Adrenal gland (tissue), 9 donors: ENCODE measurements at regions not wholly inside any gene's neighbourhood (a gene's known extent, or its start where the extent isn't known, plus 50 kb on each side); places are given as distances from the start of the nearest gene placed in this dataset.
"Not testable (repeated sequence)": the region's sequence is repeated elsewhere in the genome, so short reads cannot be mapped to it uniquely, and the experiment has no call there.

Experiments
- DNase-seq, 7 donors: peaks; one replicate each; pipeline ENCODE4 v3.0.0-alpha.2; 2019 to 2020
- H3K27ac ChIP-seq, 5 donors: fragments of 200-600 bp; sonication (generic) in 4 of 5; 1 replicate in 3 of 5; 2 replicates in 2 of 5; pipeline versions ENCODE4 v1.5.1 to v1.8.0; 2016 to 2020; ENCODE audit warnings: mild to moderate bottlenecking in 1 of 5
- H3K27me3 ChIP-seq: fragments of 200-600 bp; 2 replicates; pipeline ENCODE4 v1.8.0; 2021
- H3K36me3 ChIP-seq, 2 donors: fragments of 200-600 bp; replicated peaks in 1 of 2; 1 replicate in 1 of 2; 2 replicates in 1 of 2; pipeline versions ENCODE4 v1.5.1 to v1.8.0; 2018 to 2022
- H3K4me1 ChIP-seq, 2 donors: fragments of 200-600 bp; replicated peaks in 1 of 2; 1 replicate in 1 of 2; 2 replicates in 1 of 2; pipeline versions ENCODE4 v1.5.1 to v1.8.0; 2018 to 2021
- H3K4me3 ChIP-seq, 4 donors: fragments of 200-600 bp; sonication (generic) in 3 of 4; one replicate each; pipeline ENCODE4 v1.5.1; 2016 to 2018
- H3K9me3 ChIP-seq, 3 donors: fragments of 200-600 bp; sonication (generic) in 1 of 3; replicated peaks in 1 of 3; 1 replicate in 2 of 3; 2 replicates in 1 of 3; pipeline versions ENCODE4 v1.5.1 to v1.8.0; 2016 to 2021
- CTCF ChIP-seq, 6 experiments: fragments of 450-650 bp in 4 of 6; fragments of 200-600 bp in 2 of 6; sonication (generic) in 1 of 6; IDR thresholded peaks; 1 replicate in 5 of 6; 2 replicates in 1 of 6; pipeline versions ENCODE4 v1.5.1 to v1.8.0; 2016 to 2021; ENCODE audit warnings: antibody characterized with exemption in 6 of 6, mild to moderate bottlenecking in 2 of 6, moderate library complexity in 1 of 6
- POLR2A ChIP-seq, 2 donors: fragments of 450-650 bp; IDR thresholded peaks; one replicate each; pipeline ENCODE4 v1.6.1; 2017; ENCODE audit warnings: antibody characterized with exemption in 2 of 2, mild to moderate bottlenecking in 2 of 2, moderate library complexity in 1 of 2
- WGBS, 4 donors: extraction: QIAGEN DNeasy Blood & Tissue Kit in 2 of 4; methylation state at CpG; one replicate each; pipeline versions ENCODE4 v1.1.5 to v1.1.7; 2013 to 2017; 5-methylcytosine and 5-hydroxymethylcytosine counted together
- intact Hi-C, 2 donors: fragments of 100-400 bp; cut with DNase I; formaldehyde crosslinking; loops; one replicate each; pipeline versions ENCODE4 v1.14.1 to v1.15.0; 2022 to 2023
- donor health status: healthy with polysubstance abuse.
- donor health status: Bipolar disorder and iron deficiency.
- donor health status: DM: yes; HTN: yes; CAD: no.
- donor health status: DM: no; HTN: no; CAD: no.
- donor health status: DM: no; HTN: no; CAD: no.

DNA sequence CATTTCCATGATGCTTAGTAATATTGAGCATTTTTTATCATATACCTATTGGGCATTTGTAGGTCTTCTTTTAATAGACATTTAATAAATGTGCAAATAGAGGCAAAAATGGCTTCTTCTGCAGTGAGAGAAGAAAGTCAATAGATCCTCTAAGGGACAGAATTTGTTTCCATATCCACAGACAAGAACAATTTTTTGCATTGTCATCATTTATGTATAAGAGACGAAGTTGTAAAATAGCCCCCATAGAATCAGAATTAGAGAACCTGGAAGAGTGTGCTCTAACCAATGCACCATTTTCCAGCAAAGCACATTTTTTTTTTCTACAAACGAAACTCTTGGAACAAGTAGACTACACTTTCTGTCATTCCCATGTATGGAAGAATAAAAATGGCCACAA lies 365.1 kb upstream of the PDE3A start:
- Histone ChIP-seq H3K9me3 (no peaks in the 10 kb centered on the region), H3K36me3 (no peaks in the 10 kb centered on the region), H3K27ac (no peak overlapping the region), H3K4me3 (no peak overlapping the region), H3K27me3 (no peaks in the 10 kb centered on the region), H3K4me1 (no peaks in the 10 kb centered on the region)
- intact Hi-C loops, result no loop called here
- no peak for TF ChIP-seq POLR2A (IDR thresholded peaks at IDR 0.05)
- TF ChIP-seq CTCF (IDR thresholded peaks at IDR 0.05), result no peak
- DNase-seq, result no peak
- WGBS, 4 donors, result 58 to 87% (median 70%) methylated on average over 2 of the region's 2 CpGs

DNA sequence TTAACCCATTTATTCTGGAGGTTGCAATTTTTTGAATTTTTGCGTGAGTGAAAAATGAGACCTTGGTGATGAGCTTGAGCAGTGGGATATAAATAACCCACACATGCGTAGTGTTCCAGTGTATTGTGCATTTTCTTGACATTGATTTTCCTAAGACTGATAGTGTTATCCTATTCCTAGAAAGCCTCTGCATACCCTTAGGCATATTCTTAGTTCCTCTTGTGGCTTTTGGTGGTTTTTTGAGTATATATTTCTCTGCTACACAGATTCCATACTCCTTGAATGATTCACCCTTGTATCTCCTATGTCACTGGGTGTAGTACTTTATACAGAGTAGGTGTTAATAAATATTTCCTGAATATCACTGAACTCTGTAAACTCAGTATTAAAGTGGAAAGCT lies 363.4 kb upstream of the PDE3A start:
- intact Hi-C loops, result no loop called here
- no peak for TF ChIP-seq POLR2A (IDR thresholded peaks at IDR 0.05)
- TF ChIP-seq CTCF (IDR thresholded peaks at IDR 0.05), result no peak
- Histone ChIP-seq H3K4me3 (no peak overlapping the region), H3K9me3 (no peaks in the 10 kb centered on the region), H3K4me1 (no peaks in the 10 kb centered on the region), H3K36me3 (no peaks in the 10 kb centered on the region), H3K27ac (no peak overlapping the region), H3K27me3 (no peaks in the 10 kb centered on the region)
- 26 to 56% (median 36%) methylated on average over 2 of the region's 2 CpGs for WGBS, 4 donors
- no peak for DNase-seq

- no peaks in the 10 kb centered on the region for H3K9me3 ChIP-seq
- H3K36me3 ChIP-seq, result no peaks in the 10 kb centered on the region
- no peaks in the 10 kb centered on the region for H3K4me1 ChIP-seq
- 70 to 82% (median 72%) methylated on average over 8 of the region's 8 CpGs for WGBS, 4 donors
- intact Hi-C loops, result no loop called here
- TF ChIP-seq CTCF (IDR thresholded peaks at IDR 0.05) (no peak), POLR2A (IDR thresholded peaks at IDR 0.05) (no peak)
- no peak overlapping the region for H3K27ac ChIP-seq
- no peaks in the 10 kb centered on the region for H3K27me3 ChIP-seq
- no peak for DNase-seq
- H3K4me3 ChIP-seq, result no peak overlapping the region
These were observed 361.2 kb upstream of the PDE3A start for GRCh38 chr12:20006871-20007730.

DNA sequence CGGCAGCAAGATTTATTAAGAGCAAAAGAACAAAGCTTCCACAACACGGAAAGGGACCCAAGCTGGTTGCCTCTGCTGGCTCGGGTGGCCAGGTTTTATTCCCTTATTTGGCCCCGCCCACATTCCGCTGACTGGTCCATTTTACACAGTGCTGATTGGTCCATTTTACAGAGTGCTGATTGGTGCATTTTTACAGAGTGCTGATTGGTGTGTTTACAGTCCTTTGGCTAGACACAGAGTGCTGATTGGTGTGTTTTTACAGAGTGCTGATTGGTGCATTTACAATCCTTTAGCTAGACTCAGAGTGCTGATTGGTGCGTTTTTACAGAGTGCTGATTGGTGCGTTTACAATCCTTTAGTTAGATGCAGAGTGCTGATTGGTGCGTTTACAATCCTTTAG lies 358.4 kb upstream of the PDE3A start:
- H3K36me3 ChIP-seq, intact Hi-C loops, H3K27ac ChIP-seq, H3K27me3 ChIP-seq, H3K4me1 ChIP-seq, H3K9me3 ChIP-seq, DNase-seq, H3K4me3 ChIP-seq: not testable (repeated sequence)
- WGBS, 4 donors, result 83 to 93% (median 84%) methylated on average over 8 of the region's 8 CpGs

DNA sequence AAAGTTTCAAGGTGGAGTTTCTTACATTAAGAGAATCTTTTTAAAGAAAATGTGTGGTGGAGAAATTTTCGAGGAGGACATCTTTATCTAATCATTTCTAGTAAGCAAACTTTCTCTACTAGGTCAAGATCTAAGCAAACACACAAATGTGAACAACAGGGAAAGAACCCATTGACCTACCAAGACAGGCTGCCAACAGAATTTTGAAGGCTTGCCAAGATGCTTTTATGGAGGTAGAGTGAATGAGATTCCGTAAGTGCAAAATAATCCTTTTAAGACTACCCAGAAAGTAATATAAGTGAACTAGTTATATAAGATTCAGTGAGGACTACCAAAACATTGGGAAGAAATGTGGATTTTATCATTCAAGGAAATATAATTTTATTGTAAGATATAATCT lies 357.1 kb upstream of the PDE3A start:
- Histone ChIP-seq H3K4me3 (no peak overlapping the region), H3K9me3 (no peaks in the 10 kb centered on the region), H3K36me3 (no peaks in the 10 kb centered on the region), H3K4me1 (no peaks in the 10 kb centered on the region), H3K27ac (no peak overlapping the region), H3K27me3 (no peaks in the 10 kb centered on the region)
- no peak for DNase-seq
- 41 to 48% (median 45%) methylated on average over 2 of the region's 2 CpGs for WGBS, 4 donors
- intact Hi-C loops, result no loop called here
- TF ChIP-seq CTCF (IDR thresholded peaks at IDR 0.05) (no peak), POLR2A (IDR thresholded peaks at IDR 0.05) (no peak)
